ENCODE measurements at regions not wholly inside any gene's neighbourhood (a gene's known extent, or its start where the extent isn't known, plus 50 kb on each side); places are given as distances from the start of the nearest gene placed in this dataset.

- DNase-seq (ENCODE audit: low read depth, low spot score) (no peak), FAIRE-seq (no peak)
- TF ChIP-seq JUN (IDR thresholded peaks at IDR 0.05; ENCODE audit: borderline replicate concordance, insufficient read depth, insufficient read length, low read depth) (no peak), MAX (IDR thresholded peaks at IDR 0.05; ENCODE audit: insufficient read depth, insufficient read length) (no peak), POLR2AphosphoS5 (IDR thresholded peaks at IDR 0.05; ENCODE audit: insufficient read depth, low read depth, low read length) (no peak), CTCF (IDR thresholded peaks at IDR 0.05; ENCODE audit: extremely low read depth in 1 of 2, insufficient read depth in 1 of 2, low read depth in 1 of 2, low read length in 2 of 2) (no peak), POLR2A (IDR thresholded peaks at IDR 0.05; ENCODE audit: low read depth, low read length) (no peak), FOS (IDR thresholded peaks at IDR 0.05; ENCODE audit: borderline replicate concordance, insufficient read depth, low read length) (no peak), GATA2 (IDR thresholded peaks at IDR 0.05; ENCODE audit: insufficient read depth, insufficient read length, low read depth, low read length) (no peak), MYC (IDR thresholded peaks at IDR 0.05; ENCODE audit: low read depth, low read length) (no peak), EZH2 (IDR thresholded peaks at IDR 0.05; ENCODE audit: borderline replicate concordance, low read depth, low read length, severe bottlenecking) (no peak)
- no peaks in the 10 kb centered on the region for H3K4me1 ChIP-seq (ENCODE audit: control insufficient read depth, extremely low read depth, insufficient read depth, low read length)
- dilution Hi-C loops (cut with MboI; ENCODE audit: extremely low pct_ligation_motif_present, low sequenced_read_pairs) (no loop called here), intact Hi-C loops (cut with micrococcal nuclease) (no loop called here)
- H3K4me3 ChIP-seq (replicated peaks in 1 of 3; ENCODE audit: insufficient read depth in 1 of 3, low read depth in 1 of 3, low read length in 3 of 3) = no peak overlapping the region
- H3K9me1 ChIP-seq (replicated peaks; ENCODE audit: control insufficient read depth, extremely low read depth, insufficient read depth, low read length) = no peaks in the 10 kb centered on the region
- no peak overlapping the region for H3K9ac ChIP-seq (replicated peaks; ENCODE audit: extremely low read depth, insufficient read depth, low read length)
- H3K9me3 ChIP-seq (replicated peaks; ENCODE audit: control insufficient read depth, insufficient read depth, low read length) = no peaks in the 10 kb centered on the region
- H4K20me1 ChIP-seq (replicated peaks; ENCODE audit: control insufficient read depth, extremely low read depth, insufficient read depth, low read length) = no peaks in the 10 kb centered on the region
- H3K4me2 ChIP-seq (ENCODE audit: insufficient read depth, low read length) = no peak overlapping the region
- H3K79me2 ChIP-seq (ENCODE audit: control insufficient read depth, insufficient read depth, low read length) = no peaks in the 10 kb centered on the region
- H3K36me3 ChIP-seq (ENCODE audit: control insufficient read depth in 2 of 2, extremely low read depth in 1 of 2, insufficient read depth in 2 of 2, low read length in 2 of 2) = no peaks in the 10 kb centered on the region
- CTCF ChIA-PET = no interaction called here
- no peak overlapping the region for H3K27ac ChIP-seq (ENCODE audit: insufficient read depth, low read depth, low read length)
- POLR2A ChIA-PET = no interaction called here
- H3K27me3 ChIP-seq (ENCODE audit: control insufficient read depth in 2 of 2, insufficient read depth in 2 of 2, low read length in 2 of 2) = peaks cover 0 to 1% of the 10 kb centered on the region in 2 experiments
- BruUV-seq (replicated peaks) = no TSS peak
- no peak overlapping the region for H2AFZ ChIP-seq (ENCODE audit: low read depth, low read length)
Observed at GRCh38 chr14:37992499-37992898, 215.2 kb upstream of the SSTR1 start.
